K562 (cell line): ENCODE measurements at regions not wholly inside any gene's neighbourhood (a gene's known extent, or its start where the extent isn't known, plus 50 kb on each side); places are given as distances from the start of the nearest gene placed in this dataset.

Experiments used
- ATAC-seq: fragments of 200-7000 bp; cut with Tn5 transposase; 3 replicates; pipeline ENCODE4 v1.9.1; 2020; ENCODE audit warnings: moderate library complexity
- BruUV-seq: library from RNA; stranded (reverse); fragments of 400-500 nt; replicated peaks from 2 replicates; lab custom pipeline; 2021; lab: Mats Ljungman, UMichigan
- CTCF ChIA-PET: fragments of 300-600 bp; formaldehyde crosslinking; extraction: SDS; loops from one replicate; lab custom pipeline; 2021; ENCODE audit warnings: low intra/inter-chr PET ratio; lab: Yijun Ruan, JAX
- POLR2A ChIA-PET: fragments of 300-600, 350-650 bp; sonication (Branson Sonifier 250); formaldehyde crosslinking; extraction: SDS; loops from one replicate; lab custom pipeline; 2021; ENCODE audit warnings: antibody characterized with exemption, inconsistent platforms; lab: Yijun Ruan, JAX
- DNase-seq, 4 experiments: peaks; one replicate each; pipeline versions ENCODE4 v3.0.0 to v3.0.0-alpha.2; 2011 to 2018; ENCODE audit warnings: low spot score in 3 of 4, mixed read lengths in 3 of 4; ENCODE audit errors: extremely low read depth in 1 of 4
- FAIRE-seq: peaks from 2 replicates; lab custom pipeline; 2011; peaks lifted over from hg19 to GRCh38; lab: Jason Lieb, UNC
- H2AFZ ChIP-seq: 2 replicates; pipeline ENCODE4 v1.6.0; 2011; ENCODE audit warnings: low read depth, low read length, control low read depth, inconsistent platforms
- H3K27ac ChIP-seq: fragments of 200-600 bp; 3 replicates; pipeline ENCODE4 v1.8.0; 2011; ENCODE audit warnings: low read depth, mild to moderate bottlenecking, control low read depth, inconsistent platforms, low read length, moderate library complexity, mixed read lengths; ENCODE audit errors: extremely low read depth
- H3K27me3 ChIP-seq, 2 experiments: fragments of 300-600 bp in 1 of 2; 2 replicates in 1 of 2; 3 replicates in 1 of 2; pipeline versions ENCODE4 v1.6.0 to v1.8.0; 2011; ENCODE audit warnings: inconsistent platforms in 2 of 2, low read length in 2 of 2, mild to moderate bottlenecking in 1 of 2, mixed read lengths in 1 of 2, moderate library complexity in 1 of 2; ENCODE audit not compliant: control insufficient read depth in 2 of 2, insufficient read depth in 2 of 2
- H3K36me3 ChIP-seq: fragments of 300-600 bp; 3 replicates; pipeline ENCODE4 v1.8.0; 2011; ENCODE audit warnings: mild to moderate bottlenecking, low read length, inconsistent platforms; ENCODE audit not compliant: control insufficient read depth, insufficient read depth
- H3K4me1 ChIP-seq, 2 experiments: fragments of 200-600 bp in 1 of 2; replicated peaks in 1 of 2; 2 replicates in 1 of 2; 3 replicates in 1 of 2; pipeline versions ENCODE4 v1.5.1 to v1.8.0; 2011; ENCODE audit warnings: inconsistent platforms in 2 of 2, low read length in 2 of 2, mild to moderate bottlenecking in 1 of 2, mixed read lengths in 1 of 2, moderate library complexity in 1 of 2; ENCODE audit not compliant: control insufficient read depth in 2 of 2, insufficient read depth in 2 of 2
- H3K4me2 ChIP-seq: 2 replicates; pipeline ENCODE4 v1.6.1; 2011; ENCODE audit warnings: low read length, control low read depth, inconsistent platforms, mixed read lengths; ENCODE audit not compliant: insufficient read depth
- H3K4me3 ChIP-seq: fragments of 200-600 bp; sonication (generic), shearing (Covaris generic); 2 replicates; pipeline ENCODE4 v1.5.1; 2016; ENCODE audit warnings: control low read depth, inconsistent platforms
- H3K79me2 ChIP-seq: fragments of 200-600 bp; 3 replicates; pipeline ENCODE4 v1.8.0; 2011; ENCODE audit warnings: low read length, inconsistent platforms; ENCODE audit not compliant: control insufficient read depth, insufficient read depth
- H3K9ac ChIP-seq, 2 experiments: 2 replicates each; pipeline versions ENCODE4 v1.6.0 to v1.6.1; 2011; ENCODE audit warnings: low read depth in 2 of 2, low read length in 2 of 2, control low read depth in 1 of 2, inconsistent platforms in 1 of 2, mild to moderate bottlenecking in 1 of 2, mixed read lengths in 1 of 2; ENCODE audit not compliant: insufficient read depth in 1 of 2
- H3K9me1 ChIP-seq: one replicate; pipeline ENCODE4 v1.6.0; 2011; ENCODE audit warnings: inconsistent platforms, mild to moderate bottlenecking, low read length, moderate library complexity; ENCODE audit not compliant: control insufficient read depth, insufficient read depth
- H3K9me3 ChIP-seq: replicated peaks from 2 replicates; pipeline ENCODE4 v1.5.1; 2011; ENCODE audit warnings: low read depth, low read length, inconsistent platforms; ENCODE audit not compliant: control insufficient read depth, insufficient read depth
- H4K20me1 ChIP-seq: replicated peaks from 2 replicates; pipeline ENCODE4 v1.6.1; 2011; ENCODE audit warnings: low read length, inconsistent platforms, mixed read lengths; ENCODE audit not compliant: control insufficient read depth, insufficient read depth
- CEBPB ChIP-seq: fragments of 450-650 bp; IDR thresholded peaks from 2 replicates; pipeline ENCODE4 v1.6.1; 2016; ENCODE audit warnings: missing genetic modification characterization, missing compliant biosample characterization
- CEBPG ChIP-seq, 3 experiments: fragments of 200-800 bp in 1 of 3; sonication (Bioruptor generic) in 1 of 3; sonication (generic) in 1 of 3; formaldehyde crosslinking in 1 of 3; IDR thresholded peaks in 2 of 3; conservative IDR thresholded peaks in 1 of 3; 2 replicates each; pipeline versions ENCODE4 v1.6.1 to v1.8.0; 2016 to 2022; ENCODE audit warnings: missing compliant biosample characterization in 2 of 3, missing genetic modification characterization in 2 of 3, mild to moderate bottlenecking in 1 of 3, missing genetic modification reagents in 1 of 3
- CHD1 ChIP-seq: fragments of 200-600 bp; sonication (generic); IDR thresholded peaks from one replicate; pipeline ENCODE4 v1.6.1; 2012; ENCODE audit warnings: mild to moderate bottlenecking, moderate library complexity, low read length, inconsistent platforms
- FOXK2 ChIP-seq, 2 experiments: fragments of 450-650 bp; IDR thresholded peaks in 1 of 2; conservative IDR thresholded peaks in 1 of 2; 2 replicates each; pipeline ENCODE4 v1.6.1; 2016; ENCODE audit warnings: low read depth in 2 of 2, mild to moderate bottlenecking in 1 of 2
- PBX2 ChIP-seq, 2 experiments: IDR thresholded peaks in 1 of 2; conservative IDR thresholded peaks in 1 of 2; 2 replicates each; pipeline ENCODE4 v1.6.1; 2016; ENCODE audit warnings: low read depth in 2 of 2, mild to moderate bottlenecking in 1 of 2, missing compliant biosample characterization in 1 of 2, missing genetic modification characterization in 1 of 2, moderate library complexity in 1 of 2
- PHF21A ChIP-seq: fragments of 450-650 bp; IDR thresholded peaks from 2 replicates; pipeline ENCODE4 v1.6.1; 2017; ENCODE audit warnings: low read depth, borderline replicate concordance
- SMARCE1 ChIP-seq: fragments of 450-650 bp; IDR thresholded peaks from 2 replicates; pipeline ENCODE4 v1.7.1; 2016; ENCODE audit warnings: mild to moderate bottlenecking
- STAT5A ChIP-seq: IDR thresholded peaks from 2 replicates; pipeline ENCODE4 v1.6.1; 2012; ENCODE audit warnings: low read length, inconsistent platforms, borderline replicate concordance
- TBL1XR1 ChIP-seq, 2 experiments: IDR thresholded peaks; 2 replicates each; pipeline ENCODE4 v1.6.1; 2012; ENCODE audit warnings: improper control_type of control experiment in 2 of 2, low read length in 2 of 2, mild to moderate bottlenecking in 1 of 2
- TBP ChIP-seq: optimal IDR thresholded peaks from 2 replicates; pipeline ENCODE3; 2011; ENCODE audit warnings: low read depth, low read length, improper control_type of control experiment
- XRCC3 ChIP-seq: fragments of 450-650 bp; IDR thresholded peaks from 2 replicates; pipeline ENCODE4 v1.6.1; 2017; ENCODE audit warnings: mild to moderate bottlenecking, moderate library complexity
- ZNF280A ChIP-seq: fragments of 450-650 bp; IDR thresholded peaks from 2 replicates; pipeline ENCODE4 v1.6.1; 2018; ENCODE audit warnings: mild to moderate bottlenecking, low read depth; ENCODE audit not compliant: partially characterized antibody
- ZNF778 ChIP-seq: fragments of 450-650 bp; formaldehyde crosslinking; IDR thresholded peaks from 2 replicates; pipeline ENCODE4 v1.4.0; 2020; ENCODE audit warnings: mild to moderate bottlenecking, moderate library complexity
- in situ Hi-C: fragments of 300-500 bp; cut with MboI; formaldehyde crosslinking; loops from 4 replicates; pipeline ENCODE4 v1.15.0; 2018; ENCODE audit warnings: inconsistent platforms, mixed read lengths
- intact Hi-C: fragments of 100-400 bp; cut with micrococcal nuclease; formaldehyde crosslinking; loops from 2 replicates; pipeline ENCODE4 v1.14.2; 2022

- peaks cover 19 to 22% of the 10 kb centered on the region in 2 experiments for H3K27me3 ChIP-seq
- intact Hi-C loops (no loop called here), in situ Hi-C loops (no loop called here)
- no peaks in the 10 kb centered on the region for H3K4me1 ChIP-seq
- ChIA-PET POLR2A (no interaction called here), CTCF (no interaction called here)
- no peak overlapping the region for H3K9ac ChIP-seq
- H3K9me3 ChIP-seq: no peaks in the 10 kb centered on the region
- no peaks in the 10 kb centered on the region for H4K20me1 ChIP-seq
- H3K4me2 ChIP-seq: no peak overlapping the region
- H2AFZ ChIP-seq: no peak overlapping the region
- no peak overlapping the region for H3K27ac ChIP-seq
- no peak overlapping the region for H3K4me3 ChIP-seq
- DNase-seq (no peak), FAIRE-seq (no peak), ATAC-seq (no peak)
- TF ChIP-seq XRCC3 (no peak), STAT5A (no peak), PBX2 (CRISPR knock-in tag; IDR thresholded peaks at IDR 0.05; ENCODE audit: low read depth) (no peak), PBX2 (tag; conservative IDR thresholded peaks at IDR 0.05; ENCODE audit: low read depth) (no peak), ZNF280A (no peak), CEBPG (CRISPR knock-in tag; IDR thresholded peaks at IDR 0.05) (no peak), CEBPG (tag; conservative IDR thresholded peaks at IDR 0.05 in 1 of 2, IDR thresholded peaks at IDR 0.05 in 1 of 2) (peak; percentile 11 to 69; a peak in 2 of 4 replicates), CHD1 (no peak), CEBPB (tag) (peak; percentile 40), ZNF778 (CRISPR knock-in tag) (no peak), FOXK2 (conservative IDR thresholded peaks at IDR 0.05 in 1 of 2, IDR thresholded peaks at IDR 0.05 in 1 of 2; ENCODE audit: low read depth in 2 of 2) (no peak), PHF21A (no peak), TBP (no peak), TBL1XR1 (IDR thresholded peaks at IDR 0.05; ENCODE audit: low read length in 2 of 2) (no peak), SMARCE1 (no peak)
- no TSS peak for BruUV-seq
- no peaks in the 10 kb centered on the region for H3K9me1 ChIP-seq
- H3K79me2 ChIP-seq: no peaks in the 10 kb centered on the region
- H3K36me3 ChIP-seq: no peaks in the 10 kb centered on the region
Observed at GRCh38 chr2:30392097-30392496, 54.9 kb upstream of the LCLAT1 start.
